SK-N-SH (cell line): ENCODE measurements at regions not wholly inside any gene's neighbourhood (a gene's known extent, or its start where the extent isn't known, plus 50 kb on each side); places are given as distances from the start of the nearest gene placed in this dataset.
"Not testable (repeated sequence)": the region's sequence is repeated elsewhere in the genome, so short reads cannot be mapped to it uniquely, and the experiment has no call there.

Experiments used
- CTCF ChIA-PET: fragments of 300-600, 350-600 bp; formaldehyde crosslinking; extraction: SDS; loops from one replicate; lab custom pipeline; 2021; lab: Yijun Ruan, JAX
- POLR2A ChIA-PET: fragments of 350-600 bp; sonication (Branson Sonifier 250); formaldehyde crosslinking; extraction: SDS; loops from one replicate; lab custom pipeline; 2020; ENCODE audit warnings: antibody characterized with exemption, inconsistent platforms; lab: Yijun Ruan, JAX
- DNase-seq: peaks from one replicate; pipeline ENCODE4 v3.0.0; 2012
- H2AFZ ChIP-seq: fragments of 200-600 bp; sonication (generic); 2 replicates; pipeline ENCODE4 v1.8.1; 2016; ENCODE audit warnings: antibody characterized with exemption, mild to moderate bottlenecking, low read depth
- H3F3A ChIP-seq: fragments of 200-600 bp; sonication (generic); replicated peaks from 2 replicates; pipeline ENCODE3; 2016; ENCODE audit warnings: antibody characterized with exemption, mild to moderate bottlenecking; ENCODE audit not compliant: insufficient read depth
- H3K27ac ChIP-seq, 2 experiments: fragments of 200-500 bp in 1 of 2; fragments of 200-600 bp in 1 of 2; sonication (Bioruptor generic) in 1 of 2; sonication (generic), shearing (Covaris generic) in 1 of 2; 2 replicates each; pipeline versions ENCODE4 v1.5.1 to v1.6.1; 2014 to 2016; ENCODE audit warnings: low read depth in 2 of 2, inconsistent platforms in 1 of 2, low read length in 1 of 2, mild to moderate bottlenecking in 1 of 2, mixed read lengths in 1 of 2
- H3K27me3 ChIP-seq: fragments of 200-600 bp; sonication (generic), shearing (Covaris generic); 2 replicates; pipeline ENCODE4 v1.6.1; 2016; ENCODE audit warnings: mixed run types; ENCODE audit not compliant: insufficient read depth
- H3K36me3 ChIP-seq, 2 experiments: fragments of 200-500 bp in 1 of 2; fragments of 200-600 bp in 1 of 2; sonication (Bioruptor generic) in 1 of 2; sonication (generic) in 1 of 2; replicated peaks in 1 of 2; 2 replicates each; pipeline versions ENCODE3 to v1.5.1; 2014 to 2016; ENCODE audit warnings: low read length in 1 of 2, mild to moderate bottlenecking in 1 of 2; ENCODE audit not compliant: insufficient read depth in 2 of 2, control insufficient read depth in 1 of 2
- H3K4me1 ChIP-seq, 2 experiments: fragments of 200-500 bp in 1 of 2; fragments of 200-600 bp in 1 of 2; sonication (Bioruptor generic) in 1 of 2; sonication (generic), shearing (Covaris generic) in 1 of 2; 2 replicates each; pipeline versions ENCODE4 v1.5.1 to v1.6.1; 2014 to 2016; ENCODE audit warnings: low read depth in 1 of 2, low read length in 1 of 2, mixed run types in 1 of 2; ENCODE audit not compliant: insufficient read depth in 2 of 2, control insufficient read depth in 1 of 2
- H3K4me2 ChIP-seq: fragments of 200-600 bp; sonication (generic), shearing (Covaris generic); 2 replicates; pipeline ENCODE4 v1.6.1; 2017; ENCODE audit warnings: mixed run types
- H3K4me3 ChIP-seq, 2 experiments: fragments of 200-500 bp in 1 of 2; fragments of 200-600 bp in 1 of 2; sonication (Bioruptor generic) in 1 of 2; sonication (generic), shearing (Covaris generic) in 1 of 2; 2 replicates each; pipeline versions ENCODE4 v1.5.1 to v1.8.1; 2014 to 2016; ENCODE audit warnings: low read depth in 2 of 2, inconsistent platforms in 1 of 2, low read length in 1 of 2, mild to moderate bottlenecking in 1 of 2, mixed read lengths in 1 of 2, moderate library complexity in 1 of 2
- H3K79me2 ChIP-seq: fragments of 200-600 bp; sonication (generic); 2 replicates; pipeline ENCODE4 v1.8.1; 2017; ENCODE audit warnings: mild to moderate bottlenecking; ENCODE audit not compliant: insufficient read depth
- H3K9ac ChIP-seq: fragments of 200-600 bp; sonication (generic); 2 replicates; pipeline ENCODE4 v1.6.1; 2017; ENCODE audit warnings: mixed run types
- H3K9me2 ChIP-seq: fragments of 200-600 bp; sonication (generic); 2 replicates; pipeline ENCODE4 v1.6.1; 2017; ENCODE audit warnings: mixed run types
- H3K9me3 ChIP-seq: fragments of 200-600 bp; sonication (generic); 2 replicates; pipeline ENCODE4 v1.6.1; 2017; ENCODE audit warnings: mixed run types, mild to moderate bottlenecking, moderate library complexity
- H4K20me1 ChIP-seq: fragments of 200-600 bp; sonication (generic); 2 replicates; pipeline ENCODE4 v1.6.1; 2017; ENCODE audit warnings: mild to moderate bottlenecking, mixed run types; ENCODE audit not compliant: insufficient read depth
- CHD2 ChIP-seq: fragments of 150-350 bp; IDR thresholded peaks from 2 replicates; pipeline ENCODE4 v1.6.1; 2018; ENCODE audit warnings: low read length; ENCODE audit not compliant: partially characterized antibody
- CTCF ChIP-seq: fragments of 200-600 bp; sonication (generic); IDR thresholded peaks from 2 replicates; pipeline ENCODE4 v1.6.1; 2017; ENCODE audit warnings: antibody characterized with exemption, mild to moderate bottlenecking, moderate library complexity
- EP300 ChIP-seq, 2 experiments: IDR thresholded peaks; 2 replicates each; pipeline versions ENCODE4 v1.4.0 to v1.6.1; 2012; ENCODE audit warnings: borderline replicate concordance in 1 of 2, low read depth in 1 of 2, low read length in 1 of 2
- GABPA ChIP-seq: IDR thresholded peaks from 2 replicates; pipeline ENCODE4 v1.4.0; 2012; ENCODE audit warnings: low read depth, mild to moderate bottlenecking
- MAX ChIP-seq: IDR thresholded peaks from 2 replicates; pipeline ENCODE4 v1.4.0; 2012; ENCODE audit warnings: low read depth
- MEF2A ChIP-seq: IDR thresholded peaks from 2 replicates; pipeline ENCODE4 v1.4.0; 2012; ENCODE audit warnings: low read depth, borderline replicate concordance
- MXI1 ChIP-seq: IDR thresholded peaks from 2 replicates; pipeline ENCODE4 v1.6.1; 2012; ENCODE audit warnings: mild to moderate bottlenecking, low read depth, low read length, improper control_type of control experiment
- NFIC ChIP-seq: IDR thresholded peaks from 2 replicates; pipeline ENCODE4 v1.4.0; 2012; ENCODE audit warnings: borderline replicate concordance
- NRF1 ChIP-seq: IDR thresholded peaks from 2 replicates; pipeline ENCODE4 v1.6.1; 2012; ENCODE audit warnings: low read depth, mild to moderate bottlenecking, low read length
- TAF1 ChIP-seq: IDR thresholded peaks from 2 replicates; pipeline ENCODE4 v1.6.1; 2012; ENCODE audit warnings: low read depth, mild to moderate bottlenecking, low read length, moderate library complexity, borderline replicate concordance
- TCF12 ChIP-seq: IDR thresholded peaks from 2 replicates; pipeline ENCODE4 v1.4.0; 2012
- TEAD4 ChIP-seq: IDR thresholded peaks from 2 replicates; pipeline ENCODE4 v1.4.0; 2012; ENCODE audit warnings: mild to moderate bottlenecking, borderline replicate concordance; ENCODE audit not compliant: insufficient read depth
- WGBS: methylation state at CpG from one replicate; pipeline ENCODE4 v1.1.6; 2017; ENCODE audit warnings: low lambda C conversion rate; 5-methylcytosine and 5-hydroxymethylcytosine counted together
- TF ChIP-seq, protein P1 (sequence below): fragments of 150-350 bp; IDR thresholded peaks from 2 replicates; pipeline ENCODE4 v1.6.1; 2017; ENCODE audit warnings: antibody characterized with exemption, low read length, low read depth, borderline replicate concordance
- TF ChIP-seq, protein P2 (sequence below): IDR thresholded peaks from 2 replicates; pipeline ENCODE4; 2012

- H3K27me3 ChIP-seq: no peaks in the 10 kb centered on the region; the same call in 1 of the 2 replicates
- H3F3A ChIP-seq: no peaks in the 10 kb centered on the region
- H3K9me3 ChIP-seq: no peaks in the 10 kb centered on the region
- no peak overlapping the region for H3K4me3 ChIP-seq
- H3K79me2 ChIP-seq: no peaks in the 10 kb centered on the region
- no peak overlapping the region for H3K9ac ChIP-seq
- H3K9me2 ChIP-seq: no peaks in the 10 kb centered on the region
- 48% methylated on average over 3 of the region's 3 CpGs for WGBS
- no peak for DNase-seq
- TF ChIP-seq EP300 (IDR thresholded peaks at IDR 0.05; ENCODE audit: borderline replicate concordance in 1 of 2, low read depth in 1 of 2, low read length in 1 of 2) (no peak), NFIC (no peak), MXI1 (no peak), TCF12 (no peak), CTCF (no peak), TAF1 (no peak), GABPA (no peak), MEF2A (no peak)
- no peak overlapping the region for H3K27ac ChIP-seq
- H3K36me3 ChIP-seq: no peaks in the 10 kb centered on the region
- no peak overlapping the region for H2AFZ ChIP-seq
- H3K4me1 ChIP-seq: no peaks in the 10 kb centered on the region
- ChIA-PET CTCF (no interaction called here), POLR2A (no interaction called here)
- H3K4me2 ChIP-seq: no peak overlapping the region
- no peaks in the 10 kb centered on the region for H4K20me1 ChIP-seq
These were observed 206.1 kb downstream of the LHFPL1 start for GRCh38 chrX:112473654-112474053.

DNA sequence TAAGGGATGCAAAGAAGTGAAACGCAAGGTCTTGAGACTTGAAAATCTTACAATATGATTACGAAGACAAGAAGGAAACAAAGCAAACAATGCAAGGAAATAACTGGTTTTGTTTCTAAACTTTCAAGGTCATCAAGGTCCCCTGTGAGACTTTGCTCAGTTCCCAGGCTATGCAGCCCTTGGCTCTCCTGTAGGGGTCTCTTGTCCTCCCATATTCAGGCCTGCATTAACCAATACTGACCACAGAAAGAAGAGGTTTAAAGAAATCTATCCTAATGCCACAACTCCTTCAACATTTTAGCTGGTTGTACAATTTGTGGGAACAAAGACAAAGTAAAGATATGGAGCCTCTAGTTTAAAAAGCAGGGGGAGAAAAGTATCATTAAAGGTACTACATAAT, 209.2 kb downstream of the LHFPL1 start:
- H3K4me2 ChIP-seq: no peak overlapping the region
- H3K4me1 ChIP-seq: no peaks in the 10 kb centered on the region
- 27% methylated on average over 2 of the region's 2 CpGs for WGBS
- no peak for DNase-seq
- H3K79me2 ChIP-seq: no peaks in the 10 kb centered on the region
- TF ChIP-seq, protein P1, sequence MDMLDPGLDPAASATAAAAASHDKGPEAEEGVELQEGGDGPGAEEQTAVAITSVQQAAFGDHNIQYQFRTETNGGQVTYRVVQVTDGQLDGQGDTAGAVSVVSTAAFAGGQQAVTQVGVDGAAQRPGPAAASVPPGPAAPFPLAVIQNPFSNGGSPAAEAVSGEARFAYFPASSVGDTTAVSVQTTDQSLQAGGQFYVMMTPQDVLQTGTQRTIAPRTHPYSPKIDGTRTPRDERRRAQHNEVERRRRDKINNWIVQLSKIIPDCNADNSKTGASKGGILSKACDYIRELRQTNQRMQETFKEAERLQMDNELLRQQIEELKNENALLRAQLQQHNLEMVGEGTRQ: no peak
- no peak for TF ChIP-seq TEAD4
- no peak for TF ChIP-seq CTCF
- TF ChIP-seq, protein P2, sequence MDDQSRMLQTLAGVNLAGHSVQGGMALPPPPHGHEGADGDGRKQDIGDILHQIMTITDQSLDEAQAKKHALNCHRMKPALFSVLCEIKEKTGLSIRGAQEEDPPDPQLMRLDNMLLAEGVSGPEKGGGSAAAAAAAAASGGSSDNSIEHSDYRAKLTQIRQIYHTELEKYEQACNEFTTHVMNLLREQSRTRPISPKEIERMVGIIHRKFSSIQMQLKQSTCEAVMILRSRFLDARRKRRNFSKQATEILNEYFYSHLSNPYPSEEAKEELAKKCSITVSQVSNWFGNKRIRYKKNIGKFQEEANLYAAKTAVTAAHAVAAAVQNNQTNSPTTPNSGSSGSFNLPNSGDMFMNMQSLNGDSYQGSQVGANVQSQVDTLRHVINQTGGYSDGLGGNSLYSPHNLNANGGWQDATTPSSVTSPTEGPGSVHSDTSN: no peak
- TF ChIP-seq MAX: no peak
- TF ChIP-seq CHD2: no peak
- no peak for TF ChIP-seq NRF1
- no peak for TF ChIP-seq MEF2A
- TF ChIP-seq, all 33 proteins: peak for 0
- ChIA-PET CTCF (no interaction called here), POLR2A (no interaction called here)
- Histone ChIP-seq H3K9me3 (no peaks in the 10 kb centered on the region), H3K9ac (no peak overlapping the region), H4K20me1 (no peaks in the 10 kb centered on the region), H2AFZ (no peak overlapping the region), H3K36me3 (no peaks in the 10 kb centered on the region), H3K9me2 (no peaks in the 10 kb centered on the region), H3K4me3 (no peak overlapping the region), H3K27ac (no peak overlapping the region), H3K27me3 (no peaks in the 10 kb centered on the region; the same call in 1 of the 2 replicates), H3F3A (no peaks in the 10 kb centered on the region)

DNA sequence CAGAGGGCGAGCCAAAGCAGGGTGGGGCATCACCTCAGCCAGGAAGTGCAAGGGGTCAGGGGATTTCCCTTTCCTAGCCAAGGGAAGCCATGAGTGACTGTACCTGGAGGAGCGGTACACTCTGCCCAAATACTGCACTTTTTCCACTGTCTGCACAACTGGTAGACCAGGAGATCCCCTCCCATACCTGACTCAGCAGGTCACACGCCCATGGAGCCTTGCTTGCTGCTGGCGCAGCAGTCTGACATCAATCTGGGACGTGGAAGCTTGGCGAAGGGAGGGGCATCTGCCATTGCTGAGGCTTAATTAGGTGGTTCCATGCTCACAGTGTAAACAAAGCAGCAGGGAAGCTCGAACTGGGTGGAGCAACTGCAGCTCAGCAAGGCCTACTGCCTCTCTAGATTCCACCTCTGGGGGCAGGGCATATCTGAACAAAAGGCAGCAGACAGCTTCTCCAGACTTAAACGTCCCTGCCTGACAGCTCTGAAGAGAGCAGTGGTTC, 217.7 kb downstream of the LHFPL1 start:
- H3K27ac ChIP-seq: not testable (repeated sequence)

More for the DNA sequence above, 217.7 kb downstream of the LHFPL1 start:
- H3K4me2 ChIP-seq, H3K79me2 ChIP-seq, H3K9ac ChIP-seq, CTCF ChIA-PET, H2AFZ ChIP-seq, H3K4me1 ChIP-seq, H3K36me3 ChIP-seq, H3K9me3 ChIP-seq, H3K27me3 ChIP-seq, H3K4me3 ChIP-seq, H4K20me1 ChIP-seq, H3F3A ChIP-seq, POLR2A ChIA-PET, H3K9me2 ChIP-seq, DNase-seq: not testable (repeated sequence)
- WGBS: 14% methylated on average over 7 of the region's 8 CpGs
